Coronary artery (tissue), 2 donors: ENCODE measurements at regions not wholly inside any gene's neighbourhood (a gene's known extent, or its start where the extent isn't known, plus 50 kb on each side); places are given as distances from the start of the nearest gene placed in this dataset.

ENCODE experiments used
- DNase-seq: peaks from one replicate; pipeline ENCODE4 v3.0.0-alpha.2; 2017; ENCODE audit warnings: low spot score
- H3K27ac ChIP-seq, 2 donors: fragments of 200-600 bp; sonication (generic); one replicate each; pipeline ENCODE4 v1.5.1; 2016 to 2019
- H3K4me3 ChIP-seq: fragments of 200-600 bp; sonication (generic); 2 replicates; pipeline ENCODE4 v1.5.1; 2016; ENCODE audit warnings: mild to moderate bottlenecking, moderate library complexity
- CTCF ChIP-seq: fragments of 200-600 bp; sonication (generic); IDR thresholded peaks from one replicate; pipeline ENCODE4 v1.5.1; 2019; ENCODE audit warnings: antibody characterized with exemption

DNA sequence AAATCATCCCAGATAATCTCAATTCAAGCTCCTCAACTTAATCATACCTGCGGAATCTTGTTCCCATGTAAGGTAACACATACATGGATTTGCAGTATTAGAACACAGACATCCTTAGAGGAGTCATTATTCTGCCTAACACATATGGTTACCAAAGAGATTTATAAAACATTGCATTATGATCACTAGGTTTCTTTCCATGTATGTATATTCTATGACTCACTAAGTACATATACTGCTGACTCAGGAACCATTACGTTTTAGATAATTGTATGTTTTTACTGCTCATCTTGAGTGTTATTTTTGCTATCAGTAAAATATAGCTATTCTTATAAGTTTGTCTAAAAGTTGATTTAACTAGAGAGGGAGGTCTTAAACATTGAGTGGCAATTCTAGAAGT lies 182.9 kb downstream of the SLITRK6 start:
- Histone ChIP-seq H3K4me3 (no peak overlapping the region), H3K27ac (no peak overlapping the region)
- no peak for DNase-seq
- no peak for TF ChIP-seq CTCF

- Histone ChIP-seq H3K4me3 (no peak overlapping the region), H3K27ac (no peak overlapping the region)
- DNase-seq = no peak
- no peak for TF ChIP-seq CTCF
These were observed 184.2 kb downstream of the SLITRK6 start for GRCh38 chr13:85615031-85615430.

GRCh38 chr13:85610024-85610423 lies 189.2 kb downstream of the SLITRK6 start:
- no peak overlapping the region for H3K27ac ChIP-seq
- TF ChIP-seq CTCF = no peak
- no peak overlapping the region for H3K4me3 ChIP-seq
- no peak for DNase-seq

DNA sequence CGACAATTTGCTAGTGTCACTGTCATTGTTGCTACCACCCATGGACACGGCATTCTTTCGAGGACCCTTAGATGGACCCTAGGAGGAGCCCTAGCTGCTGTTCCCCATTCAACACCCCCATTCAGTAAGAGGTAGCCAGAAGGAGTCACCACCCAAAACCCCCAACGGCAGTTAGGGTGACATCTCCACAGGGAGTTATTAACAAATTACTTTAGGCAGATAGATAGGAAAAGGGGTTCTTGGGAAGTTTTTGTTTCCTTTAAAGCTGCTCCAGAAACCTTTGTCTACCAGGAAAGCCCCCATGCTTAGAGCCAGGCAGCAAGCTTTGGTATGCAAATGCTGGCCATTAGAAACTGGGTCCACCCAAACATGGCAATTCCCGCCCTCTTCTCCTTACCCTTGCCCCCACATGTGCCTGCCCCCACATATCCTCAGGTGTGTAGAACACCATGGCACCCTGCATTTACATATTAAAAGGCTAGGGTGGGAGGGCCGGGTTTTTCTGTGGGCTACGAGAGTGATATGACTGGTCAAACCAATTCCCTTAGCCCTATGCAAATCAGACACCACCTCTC lies 190.9 kb downstream of the SLITRK6 start:
- H3K4me3 ChIP-seq = no peak overlapping the region
- TF ChIP-seq CTCF = no peak
- DNase-seq = no peak
- H3K27ac ChIP-seq = no peak overlapping the region

GRCh38 chr13:85603735-85604134 lies 195.5 kb downstream of the SLITRK6 start:
- no peak overlapping the region for H3K4me3 ChIP-seq
- no peak for DNase-seq
- no peak for TF ChIP-seq CTCF
- no peak overlapping the region for H3K27ac ChIP-seq

- Histone ChIP-seq H3K27ac (no peak overlapping the region), H3K4me3 (no peak overlapping the region)
- TF ChIP-seq CTCF = no peak
- DNase-seq = no peak
These were observed 197.7 kb downstream of the SLITRK6 start for GRCh38 chr13:85601526-85601925.

DNA sequence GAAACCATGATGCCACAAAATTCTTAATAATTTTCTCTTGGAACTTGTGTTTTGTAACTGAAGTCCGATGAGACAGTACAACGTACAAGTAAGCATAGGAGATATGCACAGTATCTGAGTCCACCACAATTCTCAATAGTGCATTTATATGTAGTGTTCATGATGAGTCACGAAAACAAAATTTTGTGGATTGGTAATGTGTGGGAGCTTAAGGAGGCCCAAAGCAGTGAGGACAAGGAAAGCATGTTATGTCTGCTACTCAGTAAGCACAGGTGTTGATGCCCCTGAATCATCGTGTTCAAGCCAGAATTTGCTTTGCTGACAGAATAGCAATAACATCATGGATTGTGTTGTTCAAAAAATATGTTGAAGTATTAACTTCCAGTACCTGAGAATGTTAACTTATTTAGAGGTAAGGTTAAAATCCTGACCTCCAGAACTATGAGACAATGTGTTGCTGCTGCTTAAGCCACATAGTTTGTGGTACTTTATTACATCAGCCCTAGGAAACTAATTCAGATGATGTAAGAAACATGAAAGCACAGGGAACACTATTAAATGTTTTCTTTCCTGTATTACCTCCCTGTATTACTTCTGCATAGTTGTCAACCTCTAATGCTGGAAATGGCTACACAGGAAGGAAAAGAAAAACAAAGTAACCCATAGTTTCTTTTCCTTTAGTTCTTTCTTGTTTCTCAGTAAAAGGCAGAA lies 201.3 kb downstream of the SLITRK6 start:
- no peak overlapping the region for H3K27ac ChIP-seq
- no peak for DNase-seq
- H3K4me3 ChIP-seq = no peak overlapping the region
- no peak for TF ChIP-seq CTCF
